Lower lobe of right lung (tissue), 2 donors: ENCODE measurements at regions not wholly inside any gene's neighbourhood (a gene's known extent, or its start where the extent isn't known, plus 50 kb on each side); places are given as distances from the start of the nearest gene placed in this dataset.

Experiments
- ATAC-seq, 2 donors: fragments of 200-7000 bp; cut with Tn5 transposase; one replicate each; pipeline ENCODE4 v1.9.1; 2020 to 2022; ENCODE audit warnings: mild to moderate bottlenecking in 2 of 2, moderate library complexity in 2 of 2
- DNase-seq: peaks from one replicate; pipeline ENCODE4 v3.0.0-alpha.2; 2020
- H3K27ac ChIP-seq: fragments of 200-600 bp; one replicate; pipeline ENCODE4 v1.8.0; 2022
- H3K27me3 ChIP-seq: fragments of 200-600 bp; one replicate; pipeline ENCODE4 v1.8.0; 2022; ENCODE audit warnings: low read depth
- H3K36me3 ChIP-seq: fragments of 200-600 bp; one replicate; pipeline ENCODE4 v1.8.0; 2022; ENCODE audit warnings: mild to moderate bottlenecking
- H3K4me1 ChIP-seq: fragments of 200-600 bp; one replicate; pipeline ENCODE4 v1.8.0; 2022
- H3K4me3 ChIP-seq: fragments of 200-600 bp; one replicate; pipeline ENCODE4 v1.8.0; 2022; ENCODE audit warnings: mild to moderate bottlenecking
- H3K9me3 ChIP-seq: fragments of 200-600 bp; one replicate; pipeline ENCODE4 v1.8.0; 2022
- CTCF ChIP-seq: fragments of 200-600 bp; IDR thresholded peaks from one replicate; pipeline ENCODE4 v1.8.0; 2022; ENCODE audit warnings: antibody characterized with exemption, mild to moderate bottlenecking
- intact Hi-C: fragments of 100-400 bp; cut with DNase I; formaldehyde crosslinking; loops from one replicate; pipeline ENCODE4 v1.11.0; 2022
- donor health status: DM: no; HTN: yes; CAD: no; lungs with severe emphysema.

GRCh38 chr7:24501009-24501408 lies 72.2 kb upstream of the PALS2 start:
- no peaks in the 10 kb centered on the region for H3K9me3 ChIP-seq
- no peak overlapping the region for H3K27ac ChIP-seq
- no peaks in the 10 kb centered on the region for H3K27me3 ChIP-seq
- intact Hi-C loops, result no loop called here
- DNase-seq (no peak), ATAC-seq (no peak)
- H3K36me3 ChIP-seq, result no peaks in the 10 kb centered on the region
- H3K4me3 ChIP-seq, result no peak overlapping the region
- no peak for TF ChIP-seq CTCF
- no peaks in the 10 kb centered on the region for H3K4me1 ChIP-seq

DNA sequence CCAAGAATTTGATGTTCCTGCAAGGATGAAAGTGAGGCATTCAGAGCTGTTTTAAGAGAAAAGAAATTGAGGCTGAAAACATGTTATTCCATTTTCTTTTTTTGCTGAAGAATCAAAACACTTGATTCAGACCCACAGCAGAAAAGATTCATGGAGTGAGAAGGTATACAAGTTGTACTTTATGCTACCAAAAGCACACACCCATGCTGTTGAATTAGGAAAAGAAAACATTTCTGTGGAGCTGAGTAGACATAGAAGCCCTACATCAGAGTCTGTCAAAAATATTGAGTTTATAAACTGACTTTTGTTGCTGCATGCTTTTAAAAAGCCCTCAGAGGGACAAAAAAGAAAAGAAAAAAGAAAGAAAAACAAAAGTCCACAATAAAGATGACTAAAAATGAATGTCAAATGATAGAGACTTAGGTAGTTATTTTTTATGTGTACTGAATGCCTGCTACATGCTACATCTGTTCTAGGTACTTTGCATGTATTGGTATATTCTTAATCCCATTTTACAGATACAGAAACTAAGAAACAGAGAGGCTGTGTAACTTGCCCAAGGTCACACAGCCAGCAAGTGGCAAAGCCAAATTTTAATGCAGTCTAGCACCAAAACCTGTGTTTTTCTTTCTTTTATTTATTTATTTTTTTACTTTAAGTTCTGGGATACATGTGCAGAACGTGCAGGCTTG lies 71.7 kb upstream of the PALS2 start:
- no peaks in the 10 kb centered on the region for H3K4me1 ChIP-seq
- H3K27me3 ChIP-seq, result no peaks in the 10 kb centered on the region
- DNase-seq (no peak), ATAC-seq (no peak)
- TF ChIP-seq CTCF, result no peak
- H3K4me3 ChIP-seq, result no peak overlapping the region
- no peaks in the 10 kb centered on the region for H3K9me3 ChIP-seq
- no peak overlapping the region for H3K27ac ChIP-seq
- intact Hi-C loops, result no loop called here
- H3K36me3 ChIP-seq, result no peaks in the 10 kb centered on the region

DNA sequence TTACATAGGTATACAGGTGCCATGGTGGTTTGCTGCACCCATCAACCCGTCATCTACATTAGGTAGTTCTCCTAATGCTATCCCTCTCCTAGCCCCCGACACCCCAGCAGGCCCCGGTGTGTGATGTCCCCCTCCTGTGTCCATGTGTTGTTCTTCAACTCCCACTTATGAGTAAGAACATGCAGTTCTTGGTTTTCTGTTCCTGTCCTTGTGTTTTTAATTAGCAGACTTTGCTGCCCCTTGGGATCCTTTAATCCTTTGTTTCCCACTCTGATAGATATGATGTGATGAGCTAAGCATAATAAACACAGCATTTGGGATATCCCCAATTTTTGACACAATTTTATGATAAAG lies 71.1 kb upstream of the PALS2 start:
- no peak overlapping the region for H3K27ac ChIP-seq
- no peaks in the 10 kb centered on the region for H3K27me3 ChIP-seq
- intact Hi-C loops, result no loop called here
- H3K36me3 ChIP-seq, result no peaks in the 10 kb centered on the region
- no peak for ATAC-seq
- no peaks in the 10 kb centered on the region for H3K9me3 ChIP-seq
- no peak for TF ChIP-seq CTCF
- H3K4me3 ChIP-seq, result no peak overlapping the region
- H3K4me1 ChIP-seq, result no peaks in the 10 kb centered on the region
- no peak for DNase-seq

GRCh38 chr7:24503506-24503905 lies 69.7 kb upstream of the PALS2 start:
- H3K4me1 ChIP-seq, result no peaks in the 10 kb centered on the region
- no peak overlapping the region for H3K27ac ChIP-seq
- H3K36me3 ChIP-seq, result no peaks in the 10 kb centered on the region
- no peak for TF ChIP-seq CTCF
- H3K9me3 ChIP-seq, result no peaks in the 10 kb centered on the region
- H3K27me3 ChIP-seq, result no peaks in the 10 kb centered on the region
- DNase-seq (no peak), ATAC-seq (no peak)
- no peak overlapping the region for H3K4me3 ChIP-seq
- intact Hi-C loops, result no loop called here

DNA sequence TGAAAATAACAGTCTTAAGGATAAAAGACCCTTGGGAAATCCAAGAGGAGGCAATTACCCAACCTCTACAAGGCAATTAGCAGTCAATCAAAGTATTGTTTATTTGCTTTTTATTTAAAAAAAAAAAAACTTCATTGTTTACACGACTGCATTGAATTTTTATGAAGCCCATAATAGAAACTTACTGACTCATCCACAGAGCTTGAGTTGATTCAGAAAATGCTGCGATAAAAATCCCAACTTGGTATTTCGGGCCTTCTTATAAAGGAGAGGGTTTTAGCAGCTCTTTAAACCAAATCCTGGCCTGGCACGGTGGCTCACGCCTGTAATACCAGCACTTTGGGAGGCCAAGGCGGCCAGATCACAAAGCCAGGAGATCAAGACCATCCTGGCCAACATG lies 69.2 kb upstream of the PALS2 start:
- no peak for ATAC-seq
- no peak for TF ChIP-seq CTCF
- Histone ChIP-seq H3K9me3 (no peaks in the 10 kb centered on the region), H3K4me3 (no peak overlapping the region), H3K4me1 (no peaks in the 10 kb centered on the region), H3K27me3 (no peaks in the 10 kb centered on the region), H3K27ac (no peak overlapping the region), H3K36me3 (no peaks in the 10 kb centered on the region)
- intact Hi-C loops, result no loop called here
- DNase-seq, result no peak

DNA sequence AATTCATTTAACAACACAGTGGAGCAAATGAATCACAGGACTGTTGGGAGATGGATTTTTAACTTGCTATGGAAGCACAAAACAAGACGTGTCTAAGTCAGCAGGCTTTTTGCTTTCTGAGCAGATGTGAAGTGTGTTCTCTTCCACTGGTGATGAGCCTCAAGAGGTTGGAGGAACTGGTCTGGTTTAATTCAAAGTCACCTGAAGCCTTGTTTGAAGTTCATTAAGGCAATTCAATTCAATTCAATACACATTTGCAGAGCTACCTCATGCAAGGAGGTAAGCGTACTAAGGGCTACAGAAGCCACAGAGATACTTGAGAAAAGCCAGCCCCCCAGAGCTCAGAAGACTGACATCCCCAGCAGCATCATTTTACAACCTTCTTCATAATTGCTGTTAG lies 68.4 kb upstream of the PALS2 start:
- no peaks in the 10 kb centered on the region for H3K4me1 ChIP-seq
- no peaks in the 10 kb centered on the region for H3K36me3 ChIP-seq
- intact Hi-C loops, result no loop called here
- no peak overlapping the region for H3K27ac ChIP-seq
- no peaks in the 10 kb centered on the region for H3K27me3 ChIP-seq
- ATAC-seq, result no peak
- no peak for TF ChIP-seq CTCF
- no peaks in the 10 kb centered on the region for H3K9me3 ChIP-seq
- H3K4me3 ChIP-seq, result no peak overlapping the region
- no peak for DNase-seq
